Neural cell (in vitro differentiated cells): ENCODE measurements at regions not wholly inside any gene's neighbourhood (a gene's known extent, or its start where the extent isn't known, plus 50 kb on each side); places are given as distances from the start of the nearest gene placed in this dataset.

Experiments
- H2AFZ ChIP-seq: fragments of 200-600, 300-800 bp; sonication (generic), shearing (Covaris generic); 2 replicates; pipeline ENCODE4 v1.6.0; 2014; ENCODE audit warnings: low read depth, mild to moderate bottlenecking, antibody characterized with exemption, low read length, moderate library complexity
- H3F3A ChIP-seq: fragments of 200-600 bp; shearing (Covaris generic); 2 replicates; pipeline ENCODE4 v1.6.1; 2016; ENCODE audit warnings: mild to moderate bottlenecking, moderate library complexity, mixed read lengths, antibody characterized with exemption, low read length; ENCODE audit not compliant: insufficient read depth, poor library complexity, severe bottlenecking
- H3K27ac ChIP-seq: fragments of 200-600, 300-800 bp; sonication (generic), shearing (Covaris generic); 2 replicates; pipeline ENCODE4 v1.5.1; 2014; ENCODE audit warnings: mild to moderate bottlenecking, low read length, moderate library complexity
- H3K27me3 ChIP-seq: fragments of 300-800, 200-600 bp; sonication (generic), shearing (Covaris generic); 2 replicates; pipeline ENCODE4 v1.6.0; 2014; ENCODE audit warnings: mild to moderate bottlenecking, low read depth, low read length, moderate library complexity; ENCODE audit not compliant: insufficient read depth
- H3K36me3 ChIP-seq: fragments of 300-800, 200-600 bp; sonication (generic), shearing (Covaris generic); 2 replicates; pipeline ENCODE4 v1.5.1; 2014; ENCODE audit warnings: mild to moderate bottlenecking, antibody characterized with exemption, low read length, moderate library complexity; ENCODE audit not compliant: insufficient read depth
- H3K4me2 ChIP-seq: fragments of 300-800, 200-600 bp; sonication (generic), shearing (Covaris generic); 2 replicates; pipeline ENCODE4 v1.6.0; 2014; ENCODE audit warnings: mild to moderate bottlenecking, low read length
- H3K4me3 ChIP-seq: fragments of 300-800, 200-600 bp; sonication (generic), shearing (Covaris generic); 2 replicates; pipeline ENCODE4 v1.5.1; 2014; ENCODE audit warnings: mild to moderate bottlenecking, low read length, moderate library complexity
- H3K79me2 ChIP-seq: fragments of 200-600 bp; shearing (Covaris generic); replicated peaks from 2 replicates; pipeline ENCODE4 v1.6.0; 2014; ENCODE audit warnings: mild to moderate bottlenecking, low read length, moderate library complexity; ENCODE audit not compliant: insufficient read depth
- H3K9ac ChIP-seq: fragments of 300-800, 200-600 bp; sonication (generic), shearing (Covaris generic); 2 replicates; pipeline ENCODE4 v1.6.1; 2016; ENCODE audit warnings: mild to moderate bottlenecking, low read length, mixed read lengths
- H3K9me2 ChIP-seq: fragments of 200-600 bp; shearing (Covaris generic); 2 replicates; pipeline ENCODE4 v1.6.1; 2016; ENCODE audit warnings: mild to moderate bottlenecking, low read length, mixed read lengths; ENCODE audit not compliant: insufficient read depth
- H3K9me3 ChIP-seq: fragments of 200-600, 300-800 bp; sonication (generic), shearing (Covaris generic); 2 replicates; pipeline ENCODE4 v1.6.1; 2016; ENCODE audit warnings: mild to moderate bottlenecking, mixed run types, low read length, moderate library complexity, mixed read lengths
- H4K20me1 ChIP-seq: fragments of 200-600 bp; shearing (Covaris generic); 2 replicates; pipeline ENCODE4 v1.6.1; 2016; ENCODE audit warnings: mild to moderate bottlenecking, mixed run types; ENCODE audit not compliant: insufficient read depth
- EP300 ChIP-seq: fragments of 450-650 bp; conservative IDR thresholded peaks from 2 replicates; pipeline ENCODE4 v1.6.1; 2014; ENCODE audit warnings: antibody characterized with exemption, mild to moderate bottlenecking, moderate library complexity; ENCODE audit not compliant: poor library complexity, severe bottlenecking
- EZH2 ChIP-seq: fragments of 200-600, 300-800 bp; shearing (Covaris generic), sonication (generic); IDR thresholded peaks from 2 replicates; pipeline ENCODE4 v1.6.1; 2014; ENCODE audit warnings: antibody characterized with exemption, low read length, borderline replicate concordance, mild to moderate bottlenecking; ENCODE audit not compliant: insufficient read depth, poor library complexity, severe bottlenecking
- MXI1 ChIP-seq: fragments of 450-650 bp; conservative IDR thresholded peaks from 2 replicates; pipeline ENCODE4 v1.6.1; 2014; ENCODE audit warnings: antibody characterized with exemption, mild to moderate bottlenecking; ENCODE audit not compliant: poor library complexity, severe bottlenecking
- POLR2AphosphoS5 ChIP-seq: IDR thresholded peaks from 2 replicates; pipeline ENCODE4 v1.6.1; 2012
- RAD21 ChIP-seq: fragments of 450-650 bp; conservative IDR thresholded peaks from 2 replicates; pipeline ENCODE4 v1.6.1; 2014; ENCODE audit warnings: antibody characterized with exemption, mild to moderate bottlenecking, moderate library complexity
- SMC3 ChIP-seq: fragments of 450-650 bp; conservative IDR thresholded peaks from 2 replicates; pipeline ENCODE4 v1.6.1; 2014; ENCODE audit warnings: antibody characterized with exemption, mild to moderate bottlenecking, moderate library complexity; ENCODE audit not compliant: poor library complexity
- TAF1 ChIP-seq: IDR thresholded peaks from 2 replicates; pipeline ENCODE4 v1.6.1; 2012; ENCODE audit warnings: low read depth
- TF ChIP-seq, protein P1 (sequence below): fragments of 450-650 bp; IDR thresholded peaks from 2 replicates; pipeline ENCODE4 v1.5.1; 2014; ENCODE audit warnings: antibody characterized with exemption, mild to moderate bottlenecking, moderate library complexity; ENCODE audit not compliant: poor library complexity, severe bottlenecking
- TF ChIP-seq, protein P2 (sequence below): IDR thresholded peaks from 2 replicates; pipeline ENCODE4 v1.6.1; 2012; ENCODE audit warnings: borderline replicate concordance

DNA sequence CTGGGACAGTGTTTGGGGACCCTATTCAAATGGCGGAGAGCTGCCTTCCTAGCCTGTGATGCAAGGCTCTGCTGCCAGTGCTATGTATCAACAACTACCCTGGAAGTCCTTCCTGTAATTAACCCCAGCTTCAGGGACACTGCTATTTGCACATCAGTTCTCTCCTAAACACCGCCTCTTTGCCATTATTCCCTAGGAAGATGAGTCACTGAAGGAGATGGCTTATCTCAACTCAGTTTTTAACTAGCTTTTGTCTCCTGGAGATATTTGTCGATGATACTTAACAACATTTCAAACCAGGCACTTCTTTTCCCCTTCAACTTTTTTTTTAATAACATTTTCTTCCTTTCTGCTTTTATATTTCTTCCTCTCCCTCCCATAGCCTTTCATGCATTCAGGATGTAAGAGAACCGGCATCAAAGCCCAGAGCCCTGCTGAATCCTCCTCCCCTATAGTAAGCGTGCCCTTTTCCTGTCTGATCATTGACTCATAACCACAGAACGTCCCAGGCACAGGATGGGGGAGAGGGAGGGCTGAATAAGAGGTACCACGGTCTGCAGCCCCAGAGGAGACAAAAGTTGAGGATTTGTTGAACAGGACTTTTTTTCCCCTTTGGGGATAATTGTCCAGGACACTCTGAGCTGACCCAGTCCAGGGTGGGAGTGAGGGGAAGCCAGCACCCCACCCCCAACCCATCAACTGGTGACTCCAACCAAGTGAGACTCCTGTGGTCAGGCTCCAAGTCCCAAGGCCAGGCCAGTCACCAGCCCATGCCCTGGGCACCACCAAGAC is 387.8 kb upstream of the SALL1 start:
- no peaks in the 10 kb centered on the region for H3F3A ChIP-seq
- no peaks in the 10 kb centered on the region for H3K79me2 ChIP-seq
- H3K9me2 ChIP-seq = no peaks in the 10 kb centered on the region
- TF ChIP-seq, protein P1, sequence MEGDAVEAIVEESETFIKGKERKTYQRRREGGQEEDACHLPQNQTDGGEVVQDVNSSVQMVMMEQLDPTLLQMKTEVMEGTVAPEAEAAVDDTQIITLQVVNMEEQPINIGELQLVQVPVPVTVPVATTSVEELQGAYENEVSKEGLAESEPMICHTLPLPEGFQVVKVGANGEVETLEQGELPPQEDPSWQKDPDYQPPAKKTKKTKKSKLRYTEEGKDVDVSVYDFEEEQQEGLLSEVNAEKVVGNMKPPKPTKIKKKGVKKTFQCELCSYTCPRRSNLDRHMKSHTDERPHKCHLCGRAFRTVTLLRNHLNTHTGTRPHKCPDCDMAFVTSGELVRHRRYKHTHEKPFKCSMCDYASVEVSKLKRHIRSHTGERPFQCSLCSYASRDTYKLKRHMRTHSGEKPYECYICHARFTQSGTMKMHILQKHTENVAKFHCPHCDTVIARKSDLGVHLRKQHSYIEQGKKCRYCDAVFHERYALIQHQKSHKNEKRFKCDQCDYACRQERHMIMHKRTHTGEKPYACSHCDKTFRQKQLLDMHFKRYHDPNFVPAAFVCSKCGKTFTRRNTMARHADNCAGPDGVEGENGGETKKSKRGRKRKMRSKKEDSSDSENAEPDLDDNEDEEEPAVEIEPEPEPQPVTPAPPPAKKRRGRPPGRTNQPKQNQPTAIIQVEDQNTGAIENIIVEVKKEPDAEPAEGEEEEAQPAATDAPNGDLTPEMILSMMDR = no peak
- TF ChIP-seq, protein P2, sequence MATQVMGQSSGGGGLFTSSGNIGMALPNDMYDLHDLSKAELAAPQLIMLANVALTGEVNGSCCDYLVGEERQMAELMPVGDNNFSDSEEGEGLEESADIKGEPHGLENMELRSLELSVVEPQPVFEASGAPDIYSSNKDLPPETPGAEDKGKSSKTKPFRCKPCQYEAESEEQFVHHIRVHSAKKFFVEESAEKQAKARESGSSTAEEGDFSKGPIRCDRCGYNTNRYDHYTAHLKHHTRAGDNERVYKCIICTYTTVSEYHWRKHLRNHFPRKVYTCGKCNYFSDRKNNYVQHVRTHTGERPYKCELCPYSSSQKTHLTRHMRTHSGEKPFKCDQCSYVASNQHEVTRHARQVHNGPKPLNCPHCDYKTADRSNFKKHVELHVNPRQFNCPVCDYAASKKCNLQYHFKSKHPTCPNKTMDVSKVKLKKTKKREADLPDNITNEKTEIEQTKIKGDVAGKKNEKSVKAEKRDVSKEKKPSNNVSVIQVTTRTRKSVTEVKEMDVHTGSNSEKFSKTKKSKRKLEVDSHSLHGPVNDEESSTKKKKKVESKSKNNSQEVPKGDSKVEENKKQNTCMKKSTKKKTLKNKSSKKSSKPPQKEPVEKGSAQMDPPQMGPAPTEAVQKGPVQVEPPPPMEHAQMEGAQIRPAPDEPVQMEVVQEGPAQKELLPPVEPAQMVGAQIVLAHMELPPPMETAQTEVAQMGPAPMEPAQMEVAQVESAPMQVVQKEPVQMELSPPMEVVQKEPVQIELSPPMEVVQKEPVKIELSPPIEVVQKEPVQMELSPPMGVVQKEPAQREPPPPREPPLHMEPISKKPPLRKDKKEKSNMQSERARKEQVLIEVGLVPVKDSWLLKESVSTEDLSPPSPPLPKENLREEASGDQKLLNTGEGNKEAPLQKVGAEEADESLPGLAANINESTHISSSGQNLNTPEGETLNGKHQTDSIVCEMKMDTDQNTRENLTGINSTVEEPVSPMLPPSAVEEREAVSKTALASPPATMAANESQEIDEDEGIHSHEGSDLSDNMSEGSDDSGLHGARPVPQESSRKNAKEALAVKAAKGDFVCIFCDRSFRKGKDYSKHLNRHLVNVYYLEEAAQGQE = no peak
- TF ChIP-seq EZH2 (no peak), TAF1 (no peak), RAD21 (no peak), SMC3 (no peak), MXI1 (no peak), EP300 (no peak), POLR2AphosphoS5 (no peak)
- no peaks in the 10 kb centered on the region for H3K36me3 ChIP-seq
- H3K4me2 ChIP-seq = no peak overlapping the region
- no peaks in the 10 kb centered on the region for H4K20me1 ChIP-seq
- no peak overlapping the region for H3K27ac ChIP-seq
- no peak overlapping the region for H3K4me3 ChIP-seq
- no peaks in the 10 kb centered on the region for H3K9me3 ChIP-seq
- no peak overlapping the region for H3K9ac ChIP-seq
- no peak overlapping the region for H2AFZ ChIP-seq
- H3K27me3 ChIP-seq = no peaks in the 10 kb centered on the region

DNA sequence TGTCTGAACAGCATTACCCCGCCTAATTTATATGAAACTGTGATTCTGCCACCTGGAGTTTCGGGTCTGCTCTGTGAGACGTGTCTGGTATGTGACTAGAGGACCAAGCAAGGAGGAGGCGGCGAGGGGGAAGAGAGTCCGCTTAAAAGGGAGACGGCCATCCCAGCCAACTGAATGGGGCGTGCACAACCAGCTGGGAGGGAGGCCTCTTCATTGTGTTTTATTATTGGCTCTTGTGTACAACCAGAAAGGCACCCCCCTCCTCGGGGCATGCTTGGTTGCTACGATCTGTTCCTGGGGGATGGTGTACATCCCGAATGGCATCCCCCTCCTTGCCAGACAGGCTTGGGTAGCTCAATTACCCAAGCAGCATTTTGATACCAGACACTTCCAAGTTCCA is 384.5 kb upstream of the SALL1 start:
- Histone ChIP-seq H3K9me3 (no peaks in the 10 kb centered on the region), H3K36me3 (no peaks in the 10 kb centered on the region), H3K79me2 (no peaks in the 10 kb centered on the region), H3K4me2 (no peak overlapping the region), H3K27ac (no peak overlapping the region), H3K9me2 (no peaks in the 10 kb centered on the region), H3K27me3 (no peaks in the 10 kb centered on the region), H3K4me3 (no peak overlapping the region), H3K9ac (no peak overlapping the region), H2AFZ (no peak overlapping the region), H4K20me1 (no peaks in the 10 kb centered on the region), H3F3A (no peaks in the 10 kb centered on the region)
- TF ChIP-seq MXI1 (no peak), TAF1 (no peak), EP300 (no peak), EZH2 (no peak), SMC3 (no peak), POLR2AphosphoS5 (no peak)
- TF ChIP-seq, protein P2 = no peak
- TF ChIP-seq, protein P1 = no peak
